Chondrocyte (in vitro differentiated cells): ENCODE measurements at regions not wholly inside any gene's neighbourhood (a gene's known extent, or its start where the extent isn't known, plus 50 kb on each side); places are given as distances from the start of the nearest gene placed in this dataset.

Source experiments
- DNase-seq: peaks from one replicate; pipeline ENCODE4 v3.0.0; 2021; ENCODE audit warnings: mixed read lengths, low spot score
- H3K27ac Mint-ChIP-seq: one replicate; pipeline ENCODE4 v1.8.0; 2021; ENCODE audit warnings: mild to moderate bottlenecking, moderate library complexity, mixed read lengths; ENCODE audit not compliant: unreplicated experiment
- H3K27me3 Mint-ChIP-seq: 2 replicates; pipeline ENCODE4 v1.8.0; 2021; ENCODE audit warnings: low read depth, mixed read lengths
- H3K36me3 Mint-ChIP-seq: 2 replicates; pipeline ENCODE4 v1.8.0; 2021; ENCODE audit warnings: low read depth, mixed read lengths
- H3K4me1 Mint-ChIP-seq: 2 replicates; pipeline ENCODE4 v1.8.0; 2021; ENCODE audit warnings: low read depth, mild to moderate bottlenecking, mixed read lengths
- H3K4me3 Mint-ChIP-seq: one replicate; pipeline ENCODE4 v1.8.0; 2021; ENCODE audit warnings: mild to moderate bottlenecking, moderate library complexity, mixed read lengths; ENCODE audit not compliant: unreplicated experiment
- H3K9me3 Mint-ChIP-seq: 2 replicates; pipeline ENCODE4 v1.8.0; 2021; ENCODE audit warnings: low read depth, mixed read lengths
- CTCF ChIP-seq: fragments of 200-600 bp; sonication (generic); IDR thresholded peaks from 2 replicates; pipeline ENCODE4 v1.5.0; 2021; ENCODE audit warnings: antibody characterized with exemption, mild to moderate bottlenecking, moderate library complexity

GRCh38 chr1:228963795-228964177 is 228.5 kb downstream of the RHOU start:
- Mint-ChIP-seq H3K36me3 (no peaks in the 10 kb centered on the region), H3K4me1 (peaks cover 21% of the 10 kb centered on the region), H3K27me3 (no peaks in the 10 kb centered on the region), H3K27ac (peak overlapping the region; percentile 99), H3K9me3 (no peaks in the 10 kb centered on the region), H3K4me3 (no peak overlapping the region)
- no peak for DNase-seq
- TF ChIP-seq CTCF: no peak

GRCh38 chr1:228964178-228965089 is 229.2 kb downstream of the RHOU start:
- no peak for TF ChIP-seq CTCF
- Mint-ChIP-seq H3K27me3 (no peaks in the 10 kb centered on the region), H3K4me3 (peak overlapping the region; percentile 26), H3K9me3 (no peaks in the 10 kb centered on the region), H3K36me3 (peaks cover 1% of the 10 kb centered on the region), H3K4me1 (peaks cover 25% of the 10 kb centered on the region), H3K27ac (peak overlapping the region; percentile 99)
- no peak for DNase-seq

- peaks cover 1% of the 10 kb centered on the region for H3K36me3 Mint-ChIP-seq
- peak overlapping the region; percentile 49 for H3K4me3 Mint-ChIP-seq
- DNase-seq: no peak
- H3K27me3 Mint-ChIP-seq: no peaks in the 10 kb centered on the region
- peaks cover 15% of the 10 kb centered on the region for H3K4me1 Mint-ChIP-seq
- no peak for TF ChIP-seq CTCF
- H3K9me3 Mint-ChIP-seq: no peaks in the 10 kb centered on the region
- H3K27ac Mint-ChIP-seq: no peak overlapping the region
These were observed 233.8 kb downstream of the RHOU start for GRCh38 chr1:228968891-228969606.

- no peak overlapping the region for H3K4me3 Mint-ChIP-seq
These were observed 234.9 kb downstream of the RHOU start for GRCh38 chr1:228969953-228970800.

More at GRCh38 chr1:228969953-228970800, 234.9 kb downstream of the RHOU start:
- peaks cover 1% of the 10 kb centered on the region for H3K36me3 Mint-ChIP-seq
- DNase-seq: no peak
- H3K9me3 Mint-ChIP-seq: no peaks in the 10 kb centered on the region
- peaks cover 6% of the 10 kb centered on the region for H3K4me1 Mint-ChIP-seq
- no peaks in the 10 kb centered on the region for H3K27me3 Mint-ChIP-seq
- no peak overlapping the region for H3K27ac Mint-ChIP-seq
- no peak for TF ChIP-seq CTCF
